Central memory CD8-positive, alpha-beta T cell (primary cell): ENCODE measurements at regions not wholly inside any gene's neighbourhood (a gene's known extent, or its start where the extent isn't known, plus 50 kb on each side); places are given as distances from the start of the nearest gene placed in this dataset.
"Not testable (repeated sequence)": the region's sequence is repeated elsewhere in the genome, so short reads cannot be mapped to it uniquely, and the experiment has no call there.

Experiments used
- ATAC-seq: fragments of 150-1000 bp; cut with Tn5 transposase; replicated peaks from 2 replicates; pipeline ENCODE4 v1.10.0; 2022; ENCODE audit warnings: mild to moderate bottlenecking, moderate FRiP score, moderate number of reproducible peaks; ENCODE audit not compliant: poor library complexity, severe bottlenecking; ENCODE audit errors: extremely low read depth
- DNase-seq, 2 donors: peaks; one replicate each; pipeline ENCODE4 v3.0.0; 2021; ENCODE audit warnings: low spot score in 2 of 2
- H3K27ac Mint-ChIP-seq: one replicate; pipeline ENCODE4 v1.8.0; 2022; ENCODE audit warnings: low read depth, mild to moderate bottlenecking, moderate library complexity, mixed read lengths
- H3K27me3 Mint-ChIP-seq: one replicate; pipeline ENCODE4 v1.8.0; 2022; ENCODE audit warnings: mixed read lengths
- H3K36me3 Mint-ChIP-seq: one replicate; pipeline ENCODE4 v1.8.0; 2022; ENCODE audit warnings: mild to moderate bottlenecking, moderate library complexity, mixed read lengths; ENCODE audit not compliant: insufficient read depth
- H3K4me1 Mint-ChIP-seq: one replicate; pipeline ENCODE4 v1.8.0; 2022; ENCODE audit warnings: mixed read lengths
- H3K4me3 Mint-ChIP-seq: one replicate; pipeline ENCODE4 v1.8.0; 2022; ENCODE audit warnings: mild to moderate bottlenecking, moderate library complexity, mixed read lengths
- H3K9me3 Mint-ChIP-seq: one replicate; pipeline ENCODE4 v1.8.0; 2022; ENCODE audit warnings: mixed read lengths

GRCh38 chr13:64154514-64154913 is 2738.9 kb upstream of the PCDH20 start:
- no peak for DNase-seq
- no peaks in the 10 kb centered on the region for H3K4me1 Mint-ChIP-seq
- H3K9me3 Mint-ChIP-seq, result peaks cover 6% of the 10 kb centered on the region
- no peaks in the 10 kb centered on the region for H3K27me3 Mint-ChIP-seq
- ATAC-seq, result no peak
- peaks cover 1% of the 10 kb centered on the region for H3K36me3 Mint-ChIP-seq
- H3K4me3 Mint-ChIP-seq, result no peak overlapping the region
- no peak overlapping the region for H3K27ac Mint-ChIP-seq

- Mint-ChIP-seq H3K36me3 (no peaks in the 10 kb centered on the region), H3K27me3 (no peaks in the 10 kb centered on the region), H3K9me3 (peaks cover 17% of the 10 kb centered on the region), H3K27ac (no peak overlapping the region), H3K4me1 (no peaks in the 10 kb centered on the region), H3K4me3 (no peak overlapping the region)
- ATAC-seq (no peak), DNase-seq (no peak)
Observed at GRCh38 chr13:64130600-64130999, 2715.0 kb upstream of the PCDH20 start.

GRCh38 chr13:64130171-64130570 is 2714.5 kb upstream of the PCDH20 start:
- Mint-ChIP-seq H3K27me3 (no peaks in the 10 kb centered on the region), H3K4me1 (no peaks in the 10 kb centered on the region), H3K36me3 (no peaks in the 10 kb centered on the region), H3K4me3 (no peak overlapping the region), H3K27ac (no peak overlapping the region), H3K9me3 (peaks cover 17% of the 10 kb centered on the region)
- no peak for DNase-seq
- ATAC-seq, result no peak

GRCh38 chr13:64127856-64128255 is 2712.2 kb upstream of the PCDH20 start:
- H3K27ac Mint-ChIP-seq, result no peak overlapping the region

GRCh38 chr13:64127192-64127591 is 2711.5 kb upstream of the PCDH20 start:
- Mint-ChIP-seq H3K27ac (no peak overlapping the region), H3K9me3 (peaks cover 4% of the 10 kb centered on the region), H3K36me3 (no peaks in the 10 kb centered on the region), H3K4me1 (no peaks in the 10 kb centered on the region), H3K27me3 (no peaks in the 10 kb centered on the region), H3K4me3 (no peak overlapping the region)
- ATAC-seq (no peak), DNase-seq (no peak)

More at GRCh38 chr13:64127856-64128255, 2712.2 kb upstream of the PCDH20 start:
- Mint-ChIP-seq H3K4me3 (no peak overlapping the region), H3K9me3 (peaks cover 6% of the 10 kb centered on the region), H3K4me1 (no peaks in the 10 kb centered on the region), H3K27me3 (no peaks in the 10 kb centered on the region), H3K36me3 (no peaks in the 10 kb centered on the region)
- no peak for ATAC-seq
- DNase-seq, result no peak

GRCh38 chr13:64121023-64121709 is 2705.5 kb upstream of the PCDH20 start:
- H3K27me3 Mint-ChIP-seq, H3K27ac Mint-ChIP-seq, H3K36me3 Mint-ChIP-seq, H3K4me1 Mint-ChIP-seq, H3K4me3 Mint-ChIP-seq, DNase-seq, ATAC-seq: not testable (repeated sequence)
- H3K9me3 Mint-ChIP-seq, result peaks cover 17% of the 10 kb centered on the region

GRCh38 chr13:64099994-64100393 is 2684.3 kb upstream of the PCDH20 start:
- Mint-ChIP-seq H3K4me1 (no peaks in the 10 kb centered on the region), H3K36me3 (no peaks in the 10 kb centered on the region), H3K9me3 (peaks cover 9% of the 10 kb centered on the region), H3K27ac (no peak overlapping the region), H3K27me3 (no peaks in the 10 kb centered on the region), H3K4me3 (no peak overlapping the region)
- ATAC-seq (no peak), DNase-seq (no peak)

GRCh38 chr13:64090311-64090710 is 2674.7 kb upstream of the PCDH20 start:
- Mint-ChIP-seq H3K4me1 (no peaks in the 10 kb centered on the region), H3K36me3 (no peaks in the 10 kb centered on the region), H3K27ac (no peak overlapping the region), H3K4me3 (no peak overlapping the region), H3K9me3 (peaks cover 27% of the 10 kb centered on the region), H3K27me3 (no peaks in the 10 kb centered on the region)
- DNase-seq (no peak), ATAC-seq (no peak)

- Mint-ChIP-seq H3K4me3 (no peak overlapping the region), H3K27me3 (no peaks in the 10 kb centered on the region), H3K27ac (no peak overlapping the region), H3K9me3 (peaks cover 26% of the 10 kb centered on the region), H3K4me1 (no peaks in the 10 kb centered on the region), H3K36me3 (no peaks in the 10 kb centered on the region)
- ATAC-seq (no peak), DNase-seq (no peak)
Observed at GRCh38 chr13:64088491-64088890, 2672.8 kb upstream of the PCDH20 start.

GRCh38 chr13:64087624-64088023 is 2672.0 kb upstream of the PCDH20 start:
- Mint-ChIP-seq H3K4me1 (no peaks in the 10 kb centered on the region), H3K4me3 (no peak overlapping the region), H3K9me3 (peaks cover 26% of the 10 kb centered on the region), H3K27me3 (no peaks in the 10 kb centered on the region), H3K36me3 (no peaks in the 10 kb centered on the region), H3K27ac (no peak overlapping the region)
- DNase-seq (no peak), ATAC-seq (no peak)

GRCh38 chr13:64083811-64084210 is 2668.2 kb upstream of the PCDH20 start:
- Mint-ChIP-seq H3K27me3 (no peaks in the 10 kb centered on the region), H3K27ac (no peak overlapping the region), H3K4me1 (no peaks in the 10 kb centered on the region), H3K4me3 (no peak overlapping the region), H3K9me3 (peaks cover 21% of the 10 kb centered on the region), H3K36me3 (no peaks in the 10 kb centered on the region)
- ATAC-seq, result no peak
- DNase-seq, result no peak

- DNase-seq (no peak), ATAC-seq (no peak)
- Mint-ChIP-seq H3K4me3 (no peak overlapping the region), H3K36me3 (no peaks in the 10 kb centered on the region), H3K4me1 (no peaks in the 10 kb centered on the region), H3K27me3 (no peaks in the 10 kb centered on the region), H3K9me3 (peaks cover 21% of the 10 kb centered on the region), H3K27ac (no peak overlapping the region)
Observed at GRCh38 chr13:64083396-64083795, 2667.7 kb upstream of the PCDH20 start.

GRCh38 chr13:64078480-64078936 is 2662.9 kb upstream of the PCDH20 start:
- DNase-seq (no peak), ATAC-seq (no peak)
- Mint-ChIP-seq H3K4me3 (no peak overlapping the region), H3K27me3 (no peaks in the 10 kb centered on the region), H3K4me1 (no peaks in the 10 kb centered on the region), H3K9me3 (no peaks in the 10 kb centered on the region), H3K27ac (no peak overlapping the region), H3K36me3 (no peaks in the 10 kb centered on the region)
